ENCODE measurements at regions not wholly inside any gene's neighbourhood (a gene's known extent, or its start where the extent isn't known, plus 50 kb on each side); places are given as distances from the start of the nearest gene placed in this dataset.

DNA sequence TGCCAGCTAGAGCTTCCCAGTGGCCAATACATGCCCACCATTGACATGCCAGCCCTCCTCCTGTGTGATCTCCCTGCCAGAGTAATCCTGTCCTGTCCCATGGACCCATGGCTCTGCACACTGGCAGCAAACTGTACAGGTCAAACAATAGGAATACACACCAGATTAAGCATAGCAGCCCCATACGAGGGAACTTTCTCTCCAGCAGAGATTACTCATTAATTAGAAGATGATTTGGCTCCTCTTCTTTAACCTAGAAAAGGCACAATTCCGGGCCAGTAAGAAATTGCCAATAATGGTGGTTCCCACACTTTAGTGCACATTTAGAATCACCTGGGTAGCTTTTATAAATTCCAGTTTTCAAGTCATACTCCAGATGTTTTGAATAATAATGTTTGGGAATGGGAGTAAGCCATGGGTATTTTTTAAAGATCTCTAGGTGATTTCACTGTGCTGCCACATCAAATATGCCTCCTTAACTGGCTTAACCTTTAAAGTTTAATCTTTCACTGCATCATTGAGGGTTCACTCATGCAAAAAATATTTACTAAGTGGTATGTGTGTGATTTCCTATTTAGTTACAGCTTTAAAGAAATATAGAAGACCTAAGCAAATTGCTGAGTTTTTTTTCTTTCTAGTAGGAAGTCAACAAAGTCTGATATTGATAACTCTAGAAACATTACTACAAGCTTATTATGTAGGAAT is 277.6 kb upstream of the NWD2 start:
- no peak overlapping the region for H3K27ac ChIP-seq (ENCODE audit: low read depth, low read length)
- H3K27me3 ChIP-seq (ENCODE audit: control insufficient read depth, insufficient read depth, low read length), result no peaks in the 10 kb centered on the region
- no peak overlapping the region for H3K4me3 ChIP-seq (ENCODE audit: low read length)
- no peaks in the 10 kb centered on the region for H3K36me3 ChIP-seq (ENCODE audit: control insufficient read depth, insufficient read depth, low read length)
- no peaks in the 10 kb centered on the region for H3K4me1 ChIP-seq (ENCODE audit: control insufficient read depth, insufficient read depth, low read length)
- H3K9ac ChIP-seq (ENCODE audit: low read length), result no peak overlapping the region

DNA sequence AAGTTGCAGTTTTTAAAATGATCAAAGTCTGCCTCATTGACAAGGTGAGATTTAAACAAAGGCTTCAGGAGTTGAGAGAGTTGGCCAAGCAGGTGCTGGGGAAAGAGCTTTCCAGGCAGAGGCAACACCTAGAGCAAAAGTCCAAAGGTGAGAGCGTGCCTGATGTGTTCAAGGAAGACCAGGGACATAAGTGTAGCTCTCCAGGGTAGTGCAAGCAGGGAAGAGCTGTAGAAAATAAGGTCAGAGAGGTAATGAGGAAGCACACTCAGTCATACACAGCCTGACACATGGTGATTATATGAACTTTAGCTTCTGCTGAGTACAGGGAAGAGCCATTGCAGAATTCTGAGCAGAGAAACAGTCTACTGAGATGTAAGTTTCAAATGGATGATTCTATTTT is 265.0 kb upstream of the NWD2 start:
- Histone ChIP-seq H3K27ac (ENCODE audit: low read depth, low read length) (no peak overlapping the region), H3K4me1 (ENCODE audit: control insufficient read depth, insufficient read depth, low read length) (no peaks in the 10 kb centered on the region), H3K9ac (ENCODE audit: low read length) (no peak overlapping the region), H3K27me3 (ENCODE audit: control insufficient read depth, insufficient read depth, low read length) (no peaks in the 10 kb centered on the region), H3K36me3 (ENCODE audit: control insufficient read depth, insufficient read depth, low read length) (no peaks in the 10 kb centered on the region), H3K4me3 (ENCODE audit: low read length) (no peak overlapping the region)

DNA sequence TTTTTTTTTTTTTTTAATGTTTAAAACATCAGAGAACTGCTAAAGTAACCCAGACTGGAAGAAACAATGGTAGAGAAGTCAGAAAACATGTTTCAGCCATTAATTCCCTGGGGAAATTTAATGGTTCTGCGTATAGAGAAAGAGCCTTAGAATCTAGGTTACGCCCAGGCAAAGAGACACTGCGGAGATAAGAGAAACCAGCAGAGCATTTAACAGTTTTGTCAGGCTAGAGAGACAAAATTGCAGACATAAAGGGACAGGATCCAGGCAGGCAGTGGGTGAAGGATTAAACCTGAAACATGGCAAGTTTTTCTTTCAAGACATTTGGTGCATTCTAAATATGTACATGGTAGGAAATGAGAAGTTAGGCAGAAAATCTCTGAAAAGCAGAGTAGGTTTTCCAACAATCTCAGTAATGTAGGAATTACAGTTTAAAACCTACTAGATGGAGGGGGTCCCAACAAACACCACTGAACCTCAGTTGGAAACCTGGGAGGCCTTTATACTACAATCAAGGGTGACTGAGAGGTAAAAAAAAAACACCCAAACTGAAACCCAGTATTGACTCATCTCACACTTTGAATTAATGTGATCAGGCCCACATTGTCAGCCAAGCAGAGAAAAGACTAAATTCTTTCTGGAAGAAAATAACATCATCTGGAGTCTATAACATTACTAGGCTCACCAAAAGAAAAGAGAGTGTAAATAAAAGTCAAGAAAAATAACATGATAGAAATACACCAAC is 254.2 kb upstream of the NWD2 start:
- no peak overlapping the region for H3K27ac ChIP-seq (ENCODE audit: low read depth, low read length)
- H3K4me1 ChIP-seq (ENCODE audit: control insufficient read depth, insufficient read depth, low read length), result no peaks in the 10 kb centered on the region
- H3K4me3 ChIP-seq (ENCODE audit: low read length), result no peak overlapping the region
- H3K9ac ChIP-seq (ENCODE audit: low read length), result no peak overlapping the region
- no peaks in the 10 kb centered on the region for H3K27me3 ChIP-seq (ENCODE audit: control insufficient read depth, insufficient read depth, low read length)
- H3K36me3 ChIP-seq (ENCODE audit: control insufficient read depth, insufficient read depth, low read length), result no peaks in the 10 kb centered on the region

DNA sequence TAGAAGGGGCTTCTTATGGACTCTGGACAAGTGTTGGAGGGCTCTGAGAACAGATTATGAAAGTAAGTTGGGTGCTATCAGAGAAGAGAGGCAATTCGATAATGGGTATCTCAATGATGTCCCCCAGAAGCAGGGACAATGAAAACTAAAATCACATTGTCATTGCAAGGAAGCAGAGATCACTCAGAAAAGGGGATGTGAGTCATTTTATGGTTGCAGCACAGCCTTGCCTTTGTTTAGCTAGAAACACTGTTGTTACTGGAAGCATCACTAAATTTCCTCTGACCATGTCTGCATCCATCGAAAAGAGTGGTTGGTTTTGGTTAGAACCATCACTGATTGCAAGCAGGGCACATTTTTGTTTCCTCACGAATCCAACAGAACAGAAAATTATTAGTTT is 246.8 kb upstream of the NWD2 start:
- Histone ChIP-seq H3K36me3 (ENCODE audit: control insufficient read depth, insufficient read depth, low read length) (no peaks in the 10 kb centered on the region), H3K27ac (ENCODE audit: low read depth, low read length) (no peak overlapping the region), H3K9ac (ENCODE audit: low read length) (no peak overlapping the region), H3K4me1 (ENCODE audit: control insufficient read depth, insufficient read depth, low read length) (no peaks in the 10 kb centered on the region), H3K27me3 (ENCODE audit: control insufficient read depth, insufficient read depth, low read length) (no peaks in the 10 kb centered on the region), H3K4me3 (ENCODE audit: low read length) (no peak overlapping the region)

DNA sequence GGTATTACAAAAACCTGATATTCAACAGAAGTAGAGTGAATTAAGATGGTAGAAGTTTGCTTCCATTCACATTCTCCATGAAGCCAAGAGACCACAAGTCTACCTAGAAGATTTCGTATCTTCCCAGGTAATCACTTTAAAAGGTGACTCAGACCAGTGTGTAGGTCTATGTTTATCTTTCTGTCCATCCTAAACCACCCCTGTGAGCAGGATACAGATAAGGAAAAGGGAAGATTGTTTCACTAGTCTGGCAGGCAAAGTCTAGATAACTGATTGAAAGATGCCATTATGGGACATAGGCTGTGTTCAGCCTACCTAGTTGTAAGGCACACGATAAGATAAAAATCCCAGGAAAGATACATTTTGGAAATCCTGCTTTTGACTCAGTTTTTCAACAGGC is 244.3 kb upstream of the NWD2 start:
- no peak overlapping the region for H3K9ac ChIP-seq (ENCODE audit: low read length)
- no peak overlapping the region for H3K4me3 ChIP-seq (ENCODE audit: low read length)
- no peaks in the 10 kb centered on the region for H3K4me1 ChIP-seq (ENCODE audit: control insufficient read depth, insufficient read depth, low read length)
- no peak overlapping the region for H3K27ac ChIP-seq (ENCODE audit: low read depth, low read length)
- H3K27me3 ChIP-seq (ENCODE audit: control insufficient read depth, insufficient read depth, low read length), result no peaks in the 10 kb centered on the region
- no peaks in the 10 kb centered on the region for H3K36me3 ChIP-seq (ENCODE audit: control insufficient read depth, insufficient read depth, low read length)

DNA sequence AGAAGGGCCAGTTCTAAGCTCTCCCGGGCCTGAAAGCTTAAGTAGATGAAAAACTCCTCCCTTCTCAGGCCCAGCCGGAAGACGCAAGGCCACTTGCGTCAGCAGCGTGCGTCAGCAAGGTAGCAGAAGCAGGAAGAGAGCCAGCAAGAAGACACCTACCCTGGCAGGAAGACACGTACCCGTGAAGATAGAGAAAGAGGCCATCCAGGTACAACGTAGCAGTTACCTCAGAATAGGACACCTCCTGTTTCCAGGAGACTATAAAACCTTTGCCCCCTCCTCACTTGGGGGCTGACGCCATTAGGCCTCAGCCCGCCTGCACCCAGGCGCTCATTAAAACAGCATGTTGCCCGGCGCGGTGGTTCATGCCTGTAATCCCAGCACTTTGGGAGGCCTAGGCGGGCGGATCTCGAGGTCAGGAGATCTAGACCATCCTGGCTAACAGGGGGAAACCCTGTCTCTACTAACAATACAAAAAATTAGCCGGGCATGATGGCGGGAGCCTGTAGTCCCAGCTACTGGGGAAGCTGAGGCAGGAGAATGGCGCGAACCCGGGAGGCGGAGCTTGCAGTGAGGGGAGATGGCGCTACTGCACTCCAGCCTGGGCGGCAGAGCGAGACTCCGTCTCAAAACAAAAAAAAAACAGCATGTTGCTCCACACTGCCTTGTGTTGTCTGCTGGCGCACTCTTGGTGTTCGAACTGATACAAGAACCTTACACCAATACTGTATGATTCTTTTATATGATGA is 242.7 kb upstream of the NWD2 start:
- Histone ChIP-seq H3K4me3 (ENCODE audit: low read length) (no peak overlapping the region), H3K36me3 (ENCODE audit: control insufficient read depth, insufficient read depth, low read length) (no peaks in the 10 kb centered on the region), H3K9ac (ENCODE audit: low read length) (no peak overlapping the region), H3K4me1 (ENCODE audit: control insufficient read depth, insufficient read depth, low read length) (no peaks in the 10 kb centered on the region), H3K27me3 (ENCODE audit: control insufficient read depth, insufficient read depth, low read length) (no peaks in the 10 kb centered on the region), H3K27ac (ENCODE audit: low read depth, low read length) (no peak overlapping the region)

DNA sequence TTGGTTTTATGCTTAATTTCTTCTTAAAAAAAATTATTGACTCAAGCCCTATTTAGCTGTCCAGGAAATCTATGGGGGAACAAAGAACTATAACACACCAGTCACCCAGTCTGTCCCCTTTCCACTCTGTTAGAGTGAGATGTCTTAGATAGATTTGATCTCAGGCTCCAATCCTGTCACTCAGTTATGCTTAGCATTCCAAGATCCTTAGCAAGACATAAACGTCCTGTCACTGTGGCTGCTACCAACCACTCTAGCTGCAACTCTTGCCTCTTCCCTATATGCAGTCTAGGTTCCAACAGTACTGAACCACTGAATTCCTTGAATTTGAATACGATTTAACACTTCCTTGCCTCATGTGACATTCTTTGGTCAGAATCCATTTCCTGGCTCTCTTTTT is 241.9 kb upstream of the NWD2 start:
- H3K27me3 ChIP-seq (ENCODE audit: control insufficient read depth, insufficient read depth, low read length), result no peaks in the 10 kb centered on the region
- no peaks in the 10 kb centered on the region for H3K4me1 ChIP-seq (ENCODE audit: control insufficient read depth, insufficient read depth, low read length)
- H3K27ac ChIP-seq (ENCODE audit: low read depth, low read length), result no peak overlapping the region
- H3K9ac ChIP-seq (ENCODE audit: low read length), result no peak overlapping the region
- no peaks in the 10 kb centered on the region for H3K36me3 ChIP-seq (ENCODE audit: control insufficient read depth, insufficient read depth, low read length)
- no peak overlapping the region for H3K4me3 ChIP-seq (ENCODE audit: low read length)

DNA sequence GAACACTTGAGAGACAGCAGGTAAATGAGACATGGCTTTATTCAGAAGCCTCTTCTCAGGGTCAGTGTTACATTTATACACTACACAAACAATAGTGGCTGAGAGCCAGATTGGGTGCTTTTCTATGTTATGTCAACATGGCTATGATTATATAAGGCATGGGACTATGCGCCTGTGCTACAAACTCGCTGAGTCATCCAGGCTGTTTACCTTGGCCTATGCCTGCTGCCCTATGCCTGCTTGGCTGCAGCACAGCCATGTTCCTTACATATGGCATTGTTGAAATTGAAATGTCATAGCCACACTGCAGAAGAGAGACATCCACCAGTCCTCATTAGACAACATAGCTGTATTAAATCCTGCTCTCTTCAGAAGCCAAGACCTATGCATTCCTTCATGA is 236.3 kb upstream of the NWD2 start:
- no peaks in the 10 kb centered on the region for H3K36me3 ChIP-seq (ENCODE audit: control insufficient read depth, insufficient read depth, low read length)
- no peaks in the 10 kb centered on the region for H3K4me1 ChIP-seq (ENCODE audit: control insufficient read depth, insufficient read depth, low read length)
- H3K27me3 ChIP-seq (ENCODE audit: control insufficient read depth, insufficient read depth, low read length), result no peaks in the 10 kb centered on the region
- H3K4me3 ChIP-seq (ENCODE audit: low read length), result no peak overlapping the region
- H3K9ac ChIP-seq (ENCODE audit: low read length), result no peak overlapping the region
- peak overlapping the region; percentile 24 for H3K27ac ChIP-seq (ENCODE audit: low read depth, low read length)

DNA sequence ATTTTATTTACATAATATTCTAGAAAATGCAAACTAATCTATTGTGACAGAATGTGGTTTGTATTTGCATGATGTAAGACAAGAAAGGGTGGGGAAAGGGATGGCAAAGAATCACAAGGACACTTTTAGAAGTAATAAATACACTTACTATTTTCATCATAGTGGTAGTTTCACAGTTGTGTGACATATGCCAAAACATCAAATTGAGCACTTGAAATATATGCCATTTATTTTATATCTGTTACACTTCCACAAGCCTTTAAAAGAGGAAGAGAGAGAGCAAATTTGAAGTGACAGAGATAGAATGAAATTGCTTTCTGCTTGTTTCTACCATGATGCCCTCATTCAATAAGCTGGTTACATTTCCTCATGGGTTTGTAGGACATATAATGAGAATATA is 230.0 kb upstream of the NWD2 start:
- Histone ChIP-seq H3K36me3 (ENCODE audit: control insufficient read depth, insufficient read depth, low read length) (no peaks in the 10 kb centered on the region), H3K4me3 (ENCODE audit: low read length) (no peak overlapping the region), H3K27ac (ENCODE audit: low read depth, low read length) (no peak overlapping the region), H3K9ac (ENCODE audit: low read length) (no peak overlapping the region), H3K4me1 (ENCODE audit: control insufficient read depth, insufficient read depth, low read length) (no peaks in the 10 kb centered on the region), H3K27me3 (ENCODE audit: control insufficient read depth, insufficient read depth, low read length) (no peaks in the 10 kb centered on the region)

DNA sequence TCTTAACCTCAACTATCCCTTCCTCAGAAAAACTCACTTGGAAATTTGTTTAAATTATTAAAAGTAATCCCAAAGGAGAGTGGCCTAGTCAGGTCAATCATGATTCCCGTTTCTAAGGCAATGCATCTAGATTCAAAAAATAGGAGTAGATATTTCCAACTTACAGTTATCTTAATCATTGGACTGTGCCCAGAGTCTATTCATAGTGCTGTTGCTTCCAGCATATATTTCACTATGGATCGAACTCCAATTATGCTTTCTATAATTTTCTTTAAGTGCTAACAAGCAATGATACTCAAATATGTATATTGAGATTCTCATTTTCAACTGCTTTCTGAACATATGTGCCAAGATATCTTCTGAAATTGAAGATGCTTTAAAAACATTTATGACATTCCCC is 229.2 kb upstream of the NWD2 start:
- H3K36me3 ChIP-seq (ENCODE audit: control insufficient read depth, insufficient read depth, low read length), result no peaks in the 10 kb centered on the region
- H3K4me3 ChIP-seq (ENCODE audit: low read length), result no peak overlapping the region
- H3K9ac ChIP-seq (ENCODE audit: low read length), result no peak overlapping the region
- no peaks in the 10 kb centered on the region for H3K4me1 ChIP-seq (ENCODE audit: control insufficient read depth, insufficient read depth, low read length)
- no peak overlapping the region for H3K27ac ChIP-seq (ENCODE audit: low read depth, low read length)
- H3K27me3 ChIP-seq (ENCODE audit: control insufficient read depth, insufficient read depth, low read length), result no peaks in the 10 kb centered on the region

DNA sequence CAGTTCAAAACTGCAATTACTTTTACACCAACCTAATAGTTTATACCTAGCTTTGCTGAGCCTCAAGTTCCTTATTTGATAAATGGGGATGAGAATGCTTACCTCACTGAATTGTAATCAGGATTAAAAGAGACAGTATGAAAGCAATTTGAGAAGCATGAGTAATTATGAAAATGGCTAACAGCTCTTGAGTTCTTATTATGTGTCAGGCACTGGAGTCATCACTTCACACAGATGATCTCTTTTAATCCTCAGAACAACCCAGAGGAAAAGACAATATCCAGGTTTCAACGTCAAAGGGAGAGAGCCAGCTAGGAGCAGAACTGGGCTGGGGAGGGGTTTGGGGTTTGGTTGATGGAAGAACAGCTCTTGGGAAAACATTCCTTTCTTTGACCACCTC is 221.0 kb upstream of the NWD2 start:
- H3K9ac ChIP-seq (ENCODE audit: low read length), result no peak overlapping the region

DNA sequence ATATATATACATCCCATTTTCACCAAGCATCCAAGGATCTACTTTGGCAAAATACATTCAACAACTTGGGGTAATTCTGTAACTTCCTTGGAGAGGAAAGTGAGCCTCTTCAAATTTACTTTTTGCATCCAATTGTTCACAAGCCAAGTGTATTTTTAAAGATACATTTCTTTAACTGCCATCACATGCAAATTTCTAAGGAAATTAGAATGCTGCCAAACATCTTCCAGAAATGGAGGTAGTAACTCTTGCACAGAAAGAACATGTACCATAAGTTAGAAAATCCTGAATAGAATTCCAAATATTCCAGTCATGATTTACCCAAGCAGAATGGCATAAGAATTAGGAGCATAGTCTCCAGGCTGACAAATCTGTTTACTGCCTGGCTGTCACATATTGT is 220.5 kb upstream of the NWD2 start:
- Histone ChIP-seq H3K4me1 (ENCODE audit: control insufficient read depth, insufficient read depth, low read length) (no peaks in the 10 kb centered on the region), H3K4me3 (ENCODE audit: low read length) (no peak overlapping the region), H3K27ac (ENCODE audit: low read depth, low read length) (no peak overlapping the region), H3K36me3 (ENCODE audit: control insufficient read depth, insufficient read depth, low read length) (no peaks in the 10 kb centered on the region), H3K9ac (ENCODE audit: low read length) (no peak overlapping the region), H3K27me3 (ENCODE audit: control insufficient read depth, insufficient read depth, low read length) (no peaks in the 10 kb centered on the region)

More for the DNA sequence above, 221.0 kb upstream of the NWD2 start:
- Histone ChIP-seq H3K4me1 (ENCODE audit: control insufficient read depth, insufficient read depth, low read length) (no peaks in the 10 kb centered on the region), H3K36me3 (ENCODE audit: control insufficient read depth, insufficient read depth, low read length) (no peaks in the 10 kb centered on the region), H3K4me3 (ENCODE audit: low read length) (no peak overlapping the region), H3K27me3 (ENCODE audit: control insufficient read depth, insufficient read depth, low read length) (no peaks in the 10 kb centered on the region), H3K27ac (ENCODE audit: low read depth, low read length) (no peak overlapping the region)

Measured in rectal smooth muscle tissue (tissue), 1 donor.